Heart left ventricle (tissue), 16 donors: ENCODE measurements at regions not wholly inside any gene's neighbourhood (a gene's known extent, or its start where the extent isn't known, plus 50 kb on each side); places are given as distances from the start of the nearest gene placed in this dataset.

Experiments used
- ATAC-seq, 4 donors: fragments of 200-7000 bp; cut with Tn5 transposase; one replicate each; pipeline ENCODE4 v1.9.1; 2020 to 2022; ENCODE audit warnings: moderate library complexity in 4 of 4, mild to moderate bottlenecking in 3 of 4, moderate number of reproducible peaks in 1 of 4
- DNase-seq, 5 donors: peaks; one replicate each; pipeline ENCODE4 v3.0.0-alpha.2; 2020
- H3K27ac ChIP-seq, 12 donors: fragments of 200-600 bp; sonication (generic) in 4 of 12; one replicate each; pipeline versions ENCODE4 v1.5.0 to v1.8.0; 2016 to 2022; ENCODE audit warnings: mild to moderate bottlenecking in 2 of 12
- H3K27me3 ChIP-seq, 9 donors: fragments of 200-600 bp; sonication (generic) in 2 of 9; one replicate each; pipeline versions ENCODE4 v1.5.1 to v1.8.0; 2016 to 2022; ENCODE audit warnings: mild to moderate bottlenecking in 3 of 9
- H3K36me3 ChIP-seq, 9 donors: fragments of 200-600 bp; sonication (generic) in 2 of 9; one replicate each; pipeline versions ENCODE4 v1.5.0 to v1.8.0; 2018 to 2022; ENCODE audit warnings: mild to moderate bottlenecking in 2 of 9
- H3K4me1 ChIP-seq, 12 donors: fragments of 200-600 bp; sonication (generic) in 4 of 12; one replicate each; pipeline versions ENCODE4 v1.5.0 to v1.8.0; 2016 to 2022; ENCODE audit warnings: mild to moderate bottlenecking in 3 of 12
- H3K4me3 ChIP-seq, 12 donors: fragments of 200-600 bp; sonication (generic) in 4 of 12; one replicate each; pipeline versions ENCODE4 v1.5.0 to v1.8.0; 2017 to 2022; ENCODE audit warnings: mild to moderate bottlenecking in 9 of 12, moderate library complexity in 4 of 12
- H3K9me3 ChIP-seq, 12 donors: fragments of 200-600 bp; sonication (generic) in 4 of 12; one replicate each; pipeline versions ENCODE4 v1.5.0 to v1.8.0; 2016 to 2022; ENCODE audit warnings: mild to moderate bottlenecking in 1 of 12
- CTCF ChIP-seq, 12 donors: fragments of 200-600 bp; sonication (generic) in 4 of 12; IDR thresholded peaks; one replicate each; pipeline versions ENCODE4 v1.5.0 to v1.8.0; 2018 to 2022; ENCODE audit warnings: antibody characterized with exemption in 12 of 12, mild to moderate bottlenecking in 5 of 12
- POLR2A ChIP-seq, 2 donors: fragments of 450-650 bp; IDR thresholded peaks; one replicate each; pipeline ENCODE4 v1.6.1; 2017; ENCODE audit warnings: antibody characterized with exemption in 2 of 2, mild to moderate bottlenecking in 2 of 2, moderate library complexity in 2 of 2
- WGBS, 4 donors: extraction: QIAGEN DNeasy Blood & Tissue Kit in 2 of 4; methylation state at CpG; one replicate each; pipeline versions ENCODE4 v1.1.5 to v1.1.7; 2013 to 2018; 5-methylcytosine and 5-hydroxymethylcytosine counted together
- intact Hi-C, 10 donors: fragments of 100-400 bp; cut with DNase I; formaldehyde crosslinking; loops; one replicate each; pipeline versions ENCODE4 v1.11.1 to v1.14.2; 2022
- donor health status: ischemic (EF 13 %, LVEDD 7.1; RV severe dilation, severe dysfunction).
- donor health status: healthy with polysubstance abuse.
- donor health status: DM: no; HTN: yes; CAD: no.
- donor health status: DM: no; HTN: no; CAD: no.
- donor health status: ischemic (EF 25% LVEDD 6.9; RV normal size, moderate dysfunction).
- donor health status: ischemic (EF 25% LVEDD 5.7; RV mildly dilated, moderate dysfunction).
- donor health status: healthy.
- donor health status: DM: yes; HTN: yes; CAD: no.
- donor health status: ischemic (EF 35%, LVEDD 5.7; RV mildly dilated, moderate dysfunction).
- donor health status: nonischemic (EF 11% LVEDD 7.7; RV severe dilation, severe dysfunction).
- donor health status: DM: yes; HTN: yes; CAD: no.
- donor health status: PGD.
- donor health status: ischemic (EF 29% LVEDD 5.4; RV normal size, mild dysfunction).
- donor health status: nonischemic (EF 23%, LVEDD 6.1; RV moderate dilation, normal function).

- DNase-seq (no peak), ATAC-seq (peak in 1 of 4 donors; percentile 3)
- 72 to 89% (median 83%) methylated on average over 4 of the region's 4 CpGs for WGBS, 4 donors
- Histone ChIP-seq H3K27me3 (no peaks in the 10 kb centered on the region), H3K4me3 (no peak overlapping the region), H3K27ac (peak overlapping the region in 1 of 12 donors; percentile 10), H3K4me1 (peaks cover 0 to 17% (median 3%) of the 10 kb centered on the region in 12 donors), H3K36me3 (no peaks in the 10 kb centered on the region), H3K9me3 (no peaks in the 10 kb centered on the region)
- TF ChIP-seq POLR2A (IDR thresholded peaks at IDR 0.05) (no peak), CTCF (IDR thresholded peaks at IDR 0.05) (no peak)
- intact Hi-C loops: loop anchor here in 1 of 10 donors (10.0 kb wide), 1 partner anchor 179 kb away; no protein-coding TSS in a partner anchor
These were observed 103.6 kb upstream of the CNKSR3 start for GRCh38 chr6:154614101-154614500.

GRCh38 chr6:154614641-154615040 lies 104.2 kb upstream of the CNKSR3 start:
- Histone ChIP-seq H3K36me3 (no peaks in the 10 kb centered on the region), H3K9me3 (no peaks in the 10 kb centered on the region), H3K27me3 (no peaks in the 10 kb centered on the region), H3K4me1 (peaks cover 0 to 17% (median 3%) of the 10 kb centered on the region in 12 donors), H3K4me3 (no peak overlapping the region), H3K27ac (peak overlapping the region in 2 of 12 donors; percentile 10 to 36)
- no peak for TF ChIP-seq CTCF (IDR thresholded peaks at IDR 0.05)
- no peak for TF ChIP-seq POLR2A (IDR thresholded peaks at IDR 0.05)
- WGBS, 4 donors: 32 to 45% (median 40%) methylated on average over 4 of the region's 4 CpGs
- DNase-seq: no peak
- intact Hi-C loops: loop anchor here in 1 of 10 donors (10.0 kb wide), 1 partner anchor 180 kb away; no protein-coding TSS in a partner anchor
- peak in 3 of 4 donors; percentile 23 to 38 (median 35) for ATAC-seq

- WGBS, 4 donors: 46 to 59% (median 56%) methylated on average over 15 to 16 of the region's 16 CpGs
These were observed 105.1 kb upstream of the CNKSR3 start for GRCh38 chr6:154615483-154616025.

More at GRCh38 chr6:154615483-154616025, 105.1 kb upstream of the CNKSR3 start:
- H3K4me3 ChIP-seq: no peak overlapping the region
- no peak overlapping the region for H3K27ac ChIP-seq
- H3K27me3 ChIP-seq: no peaks in the 10 kb centered on the region
- no peaks in the 10 kb centered on the region for H3K36me3 ChIP-seq
- peaks cover 0 to 17% (median 3%) of the 10 kb centered on the region in 12 donors for H3K4me1 ChIP-seq
- ATAC-seq (peak; percentile 76 to 90 (median 86)), DNase-seq (peak; percentile 65 to 82 (median 79))
- H3K9me3 ChIP-seq: no peaks in the 10 kb centered on the region
- intact Hi-C loops: loop anchor here in 1 of 10 donors (10.0 kb wide), 1 partner anchor 181 kb away; no protein-coding TSS in a partner anchor
- TF ChIP-seq POLR2A (IDR thresholded peaks at IDR 0.05) (no peak), CTCF (IDR thresholded peaks at IDR 0.05) (peak in 6 of 12 donors; percentile 9 to 46 (median 22))
